GM23338 (cell line): ENCODE measurements at regions not wholly inside any gene's neighbourhood (a gene's known extent, or its start where the extent isn't known, plus 50 kb on each side); places are given as distances from the start of the nearest gene placed in this dataset.

Experiments used
- ATAC-seq: fragments of 200-7000 bp; cut with Tn5 transposase; 3 replicates; pipeline ENCODE4 v1.9.1; 2020
- DNase-seq: peaks from one replicate; pipeline ENCODE4 v3.0.0-alpha.2; 2015; ENCODE audit warnings: low spot score
- H2AFZ ChIP-seq: fragments of 200-600 bp; sonication (generic); 2 replicates; pipeline ENCODE4 v1.8.0; 2016; ENCODE audit warnings: antibody characterized with exemption, mild to moderate bottlenecking, moderate library complexity
- H3F3A ChIP-seq: fragments of 200-600 bp; sonication (generic); replicated peaks from 2 replicates; pipeline ENCODE4 v1.8.0; 2017; ENCODE audit warnings: antibody characterized with exemption, mixed run types, low read depth
- H3K27ac ChIP-seq: fragments of 200-600 bp; sonication (generic); 2 replicates; pipeline ENCODE4 v1.6.1; 2016; ENCODE audit warnings: low read depth
- H3K27me3 ChIP-seq: fragments of 200-600 bp; sonication (generic); 2 replicates; pipeline ENCODE4 v1.8.0; 2016; ENCODE audit warnings: mild to moderate bottlenecking, mixed run types, moderate library complexity; ENCODE audit not compliant: insufficient read depth
- H3K36me3 ChIP-seq: fragments of 200-600 bp; sonication (generic); 2 replicates; pipeline ENCODE4 v1.8.0; 2016; ENCODE audit warnings: mild to moderate bottlenecking; ENCODE audit not compliant: insufficient read depth
- H3K4me1 ChIP-seq: fragments of 200-600 bp; sonication (generic); 2 replicates; pipeline ENCODE4 v1.8.0; 2016; ENCODE audit warnings: mild to moderate bottlenecking, moderate library complexity; ENCODE audit not compliant: insufficient read depth
- H3K4me2 ChIP-seq: fragments of 200-600 bp; sonication (generic); 2 replicates; pipeline ENCODE4 v1.7.1; 2017; ENCODE audit warnings: mixed run types
- H3K4me3 ChIP-seq: fragments of 200-600 bp; sonication (generic); 2 replicates; pipeline ENCODE4 v1.6.1; 2016; ENCODE audit warnings: mixed run types
- H3K79me2 ChIP-seq: fragments of 200-600 bp; sonication (generic); replicated peaks from 2 replicates; pipeline ENCODE4 v1.8.0; 2017; ENCODE audit warnings: mild to moderate bottlenecking; ENCODE audit not compliant: insufficient read depth
- H3K9me2 ChIP-seq: fragments of 200-600 bp; sonication (generic); 2 replicates; pipeline ENCODE4 v1.8.0; 2017; ENCODE audit not compliant: insufficient read depth
- H4K20me1 ChIP-seq: fragments of 200-600 bp; sonication (generic); replicated peaks from 2 replicates; pipeline ENCODE4 v1.8.0; 2017; ENCODE audit warnings: mild to moderate bottlenecking; ENCODE audit not compliant: insufficient read depth
- H3K27ac Mint-ChIP-seq: 2 replicates; pipeline ENCODE4 v1.8.0; 2020; ENCODE audit warnings: inconsistent platforms, mild to moderate bottlenecking, moderate library complexity, mixed read lengths
- H3K27me3 Mint-ChIP-seq: 3 replicates; pipeline ENCODE4 v1.8.0; 2022; ENCODE audit warnings: low read depth, mild to moderate bottlenecking, moderate library complexity, mixed read lengths, inconsistent platforms; ENCODE audit not compliant: insufficient read depth, poor library complexity
- H3K36me3 Mint-ChIP-seq: 3 replicates; pipeline ENCODE4 v1.8.0; 2021; ENCODE audit warnings: low read depth, mild to moderate bottlenecking, inconsistent platforms, moderate library complexity, mixed read lengths
- H3K4me1 Mint-ChIP-seq: 3 replicates; pipeline ENCODE4 v1.8.0; 2020; ENCODE audit warnings: mild to moderate bottlenecking, inconsistent platforms, mixed read lengths
- H3K4me3 Mint-ChIP-seq: 3 replicates; pipeline ENCODE4 v1.8.0; 2021; ENCODE audit warnings: moderate library complexity, mild to moderate bottlenecking, inconsistent platforms, mixed read lengths
- H3K9me3 Mint-ChIP-seq: 3 replicates; pipeline ENCODE4 v1.8.0; 2020; ENCODE audit warnings: moderate library complexity, mild to moderate bottlenecking, inconsistent platforms, mixed read lengths
- CREB1 ChIP-seq: fragments of 250-450 bp; sonication (Bioruptor Pico); IDR thresholded peaks from 2 replicates; pipeline ENCODE4 v1.5.0; 2020; ENCODE audit warnings: low read depth, mild to moderate bottlenecking, moderate library complexity
- EZH2 ChIP-seq: fragments of 200-600 bp; sonication (generic); IDR thresholded peaks from one replicate; pipeline ENCODE4 v1.8.0; 2017; ENCODE audit warnings: antibody characterized with exemption, mild to moderate bottlenecking, low read depth; ENCODE audit not compliant: unreplicated experiment
- EZH2phosphoT487 ChIP-seq: fragments of 200-600 bp; sonication (generic); IDR thresholded peaks from one replicate; pipeline ENCODE4 v1.8.1; 2018; ENCODE audit warnings: antibody characterized with exemption; ENCODE audit not compliant: unreplicated experiment
- JUNB ChIP-seq: IDR thresholded peaks from one replicate; pipeline ENCODE4 v1.6.1; 2016; ENCODE audit warnings: antibody characterized with exemption; ENCODE audit not compliant: unreplicated experiment
- NANOG ChIP-seq: IDR thresholded peaks from 2 replicates; pipeline ENCODE4 v1.6.1; 2016; ENCODE audit warnings: antibody characterized with exemption, borderline replicate concordance
- POLR2AphosphoS5 ChIP-seq: IDR thresholded peaks from 2 replicates; pipeline ENCODE4 v1.6.1; 2016; ENCODE audit warnings: antibody characterized with exemption, low read depth
- STAT1 ChIP-seq: IDR thresholded peaks from one replicate; pipeline ENCODE4 v1.6.1; 2016; ENCODE audit warnings: antibody characterized with exemption; ENCODE audit not compliant: unreplicated experiment
- ZNF114 ChIP-seq: fragments of 250-450 bp; sonication (Bioruptor Pico); IDR thresholded peaks from 2 replicates; pipeline ENCODE4 v1.5.0; 2020; ENCODE audit warnings: mild to moderate bottlenecking, moderate library complexity
- ZNF331 ChIP-seq: fragments of 250-450 bp; sonication (Bioruptor Pico); IDR thresholded peaks from 2 replicates; pipeline ENCODE4 v1.5.0; 2020; ENCODE audit warnings: low read depth, mild to moderate bottlenecking, moderate library complexity
- TF ChIP-seq, protein P1 (sequence below), 2 experiments: fragments of 200-600 bp in 1 of 2; sonication (generic) in 1 of 2; conservative IDR thresholded peaks; 2 replicates each; pipeline versions ENCODE4 v1.5.1 to v1.6.1; 2016 to 2017; ENCODE audit warnings: antibody characterized with exemption in 2 of 2, low read depth in 2 of 2, mild to moderate bottlenecking in 2 of 2, moderate library complexity in 1 of 2
- TF ChIP-seq, protein P2 (sequence below): IDR thresholded peaks from 2 replicates; pipeline ENCODE4 v1.6.1; 2016; ENCODE audit warnings: antibody characterized with exemption
- TF ChIP-seq, protein P3 (sequence below): fragments of 250-450 bp; sonication (Bioruptor Pico); IDR thresholded peaks from 2 replicates; pipeline ENCODE4 v1.5.0; 2020; ENCODE audit warnings: mild to moderate bottlenecking, moderate library complexity
- TF ChIP-seq, protein P4 (sequence below): IDR thresholded peaks from one replicate; pipeline ENCODE4 v1.6.1; 2018; ENCODE audit warnings: antibody characterized with exemption; ENCODE audit not compliant: unreplicated experiment

DNA sequence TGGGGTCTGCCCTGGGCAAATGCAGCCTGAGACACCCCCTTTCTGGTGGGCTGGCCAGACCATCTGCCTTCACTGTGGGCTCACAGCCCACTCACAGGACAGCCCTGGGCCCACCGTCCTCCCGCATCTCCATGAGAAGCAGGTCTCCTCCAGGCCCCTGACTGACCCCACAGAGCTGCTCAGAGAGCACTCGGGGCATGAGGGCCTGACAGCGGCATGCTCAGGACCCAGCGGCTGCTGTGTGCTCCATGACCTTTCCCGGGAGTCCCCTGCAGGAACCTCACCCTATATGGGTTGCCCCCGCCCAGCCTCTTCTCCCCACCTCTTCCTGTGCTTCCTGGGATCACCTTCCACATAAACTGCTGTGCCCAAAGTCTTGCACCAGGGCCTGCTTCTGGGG is 162.4 kb upstream of the CST7 start:
- H3K36me3 Mint-ChIP-seq: no peaks in the 10 kb centered on the region
- no peaks in the 10 kb centered on the region for H3K79me2 ChIP-seq
- TF ChIP-seq EZH2phosphoT487: no peak
- no peak for TF ChIP-seq ZNF114
- TF ChIP-seq, protein P1, sequence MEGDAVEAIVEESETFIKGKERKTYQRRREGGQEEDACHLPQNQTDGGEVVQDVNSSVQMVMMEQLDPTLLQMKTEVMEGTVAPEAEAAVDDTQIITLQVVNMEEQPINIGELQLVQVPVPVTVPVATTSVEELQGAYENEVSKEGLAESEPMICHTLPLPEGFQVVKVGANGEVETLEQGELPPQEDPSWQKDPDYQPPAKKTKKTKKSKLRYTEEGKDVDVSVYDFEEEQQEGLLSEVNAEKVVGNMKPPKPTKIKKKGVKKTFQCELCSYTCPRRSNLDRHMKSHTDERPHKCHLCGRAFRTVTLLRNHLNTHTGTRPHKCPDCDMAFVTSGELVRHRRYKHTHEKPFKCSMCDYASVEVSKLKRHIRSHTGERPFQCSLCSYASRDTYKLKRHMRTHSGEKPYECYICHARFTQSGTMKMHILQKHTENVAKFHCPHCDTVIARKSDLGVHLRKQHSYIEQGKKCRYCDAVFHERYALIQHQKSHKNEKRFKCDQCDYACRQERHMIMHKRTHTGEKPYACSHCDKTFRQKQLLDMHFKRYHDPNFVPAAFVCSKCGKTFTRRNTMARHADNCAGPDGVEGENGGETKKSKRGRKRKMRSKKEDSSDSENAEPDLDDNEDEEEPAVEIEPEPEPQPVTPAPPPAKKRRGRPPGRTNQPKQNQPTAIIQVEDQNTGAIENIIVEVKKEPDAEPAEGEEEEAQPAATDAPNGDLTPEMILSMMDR (conservative IDR thresholded peaks at IDR 0.05; ENCODE audit: low read depth in 2 of 2): no peak
- TF ChIP-seq, protein P2, sequence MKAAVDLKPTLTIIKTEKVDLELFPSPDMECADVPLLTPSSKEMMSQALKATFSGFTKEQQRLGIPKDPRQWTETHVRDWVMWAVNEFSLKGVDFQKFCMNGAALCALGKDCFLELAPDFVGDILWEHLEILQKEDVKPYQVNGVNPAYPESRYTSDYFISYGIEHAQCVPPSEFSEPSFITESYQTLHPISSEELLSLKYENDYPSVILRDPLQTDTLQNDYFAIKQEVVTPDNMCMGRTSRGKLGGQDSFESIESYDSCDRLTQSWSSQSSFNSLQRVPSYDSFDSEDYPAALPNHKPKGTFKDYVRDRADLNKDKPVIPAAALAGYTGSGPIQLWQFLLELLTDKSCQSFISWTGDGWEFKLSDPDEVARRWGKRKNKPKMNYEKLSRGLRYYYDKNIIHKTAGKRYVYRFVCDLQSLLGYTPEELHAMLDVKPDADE: no peak
- no peak for TF ChIP-seq CREB1 (CRISPR knock-in tag)
- TF ChIP-seq POLR2AphosphoS5: no peak
- TF ChIP-seq, protein P3, sequence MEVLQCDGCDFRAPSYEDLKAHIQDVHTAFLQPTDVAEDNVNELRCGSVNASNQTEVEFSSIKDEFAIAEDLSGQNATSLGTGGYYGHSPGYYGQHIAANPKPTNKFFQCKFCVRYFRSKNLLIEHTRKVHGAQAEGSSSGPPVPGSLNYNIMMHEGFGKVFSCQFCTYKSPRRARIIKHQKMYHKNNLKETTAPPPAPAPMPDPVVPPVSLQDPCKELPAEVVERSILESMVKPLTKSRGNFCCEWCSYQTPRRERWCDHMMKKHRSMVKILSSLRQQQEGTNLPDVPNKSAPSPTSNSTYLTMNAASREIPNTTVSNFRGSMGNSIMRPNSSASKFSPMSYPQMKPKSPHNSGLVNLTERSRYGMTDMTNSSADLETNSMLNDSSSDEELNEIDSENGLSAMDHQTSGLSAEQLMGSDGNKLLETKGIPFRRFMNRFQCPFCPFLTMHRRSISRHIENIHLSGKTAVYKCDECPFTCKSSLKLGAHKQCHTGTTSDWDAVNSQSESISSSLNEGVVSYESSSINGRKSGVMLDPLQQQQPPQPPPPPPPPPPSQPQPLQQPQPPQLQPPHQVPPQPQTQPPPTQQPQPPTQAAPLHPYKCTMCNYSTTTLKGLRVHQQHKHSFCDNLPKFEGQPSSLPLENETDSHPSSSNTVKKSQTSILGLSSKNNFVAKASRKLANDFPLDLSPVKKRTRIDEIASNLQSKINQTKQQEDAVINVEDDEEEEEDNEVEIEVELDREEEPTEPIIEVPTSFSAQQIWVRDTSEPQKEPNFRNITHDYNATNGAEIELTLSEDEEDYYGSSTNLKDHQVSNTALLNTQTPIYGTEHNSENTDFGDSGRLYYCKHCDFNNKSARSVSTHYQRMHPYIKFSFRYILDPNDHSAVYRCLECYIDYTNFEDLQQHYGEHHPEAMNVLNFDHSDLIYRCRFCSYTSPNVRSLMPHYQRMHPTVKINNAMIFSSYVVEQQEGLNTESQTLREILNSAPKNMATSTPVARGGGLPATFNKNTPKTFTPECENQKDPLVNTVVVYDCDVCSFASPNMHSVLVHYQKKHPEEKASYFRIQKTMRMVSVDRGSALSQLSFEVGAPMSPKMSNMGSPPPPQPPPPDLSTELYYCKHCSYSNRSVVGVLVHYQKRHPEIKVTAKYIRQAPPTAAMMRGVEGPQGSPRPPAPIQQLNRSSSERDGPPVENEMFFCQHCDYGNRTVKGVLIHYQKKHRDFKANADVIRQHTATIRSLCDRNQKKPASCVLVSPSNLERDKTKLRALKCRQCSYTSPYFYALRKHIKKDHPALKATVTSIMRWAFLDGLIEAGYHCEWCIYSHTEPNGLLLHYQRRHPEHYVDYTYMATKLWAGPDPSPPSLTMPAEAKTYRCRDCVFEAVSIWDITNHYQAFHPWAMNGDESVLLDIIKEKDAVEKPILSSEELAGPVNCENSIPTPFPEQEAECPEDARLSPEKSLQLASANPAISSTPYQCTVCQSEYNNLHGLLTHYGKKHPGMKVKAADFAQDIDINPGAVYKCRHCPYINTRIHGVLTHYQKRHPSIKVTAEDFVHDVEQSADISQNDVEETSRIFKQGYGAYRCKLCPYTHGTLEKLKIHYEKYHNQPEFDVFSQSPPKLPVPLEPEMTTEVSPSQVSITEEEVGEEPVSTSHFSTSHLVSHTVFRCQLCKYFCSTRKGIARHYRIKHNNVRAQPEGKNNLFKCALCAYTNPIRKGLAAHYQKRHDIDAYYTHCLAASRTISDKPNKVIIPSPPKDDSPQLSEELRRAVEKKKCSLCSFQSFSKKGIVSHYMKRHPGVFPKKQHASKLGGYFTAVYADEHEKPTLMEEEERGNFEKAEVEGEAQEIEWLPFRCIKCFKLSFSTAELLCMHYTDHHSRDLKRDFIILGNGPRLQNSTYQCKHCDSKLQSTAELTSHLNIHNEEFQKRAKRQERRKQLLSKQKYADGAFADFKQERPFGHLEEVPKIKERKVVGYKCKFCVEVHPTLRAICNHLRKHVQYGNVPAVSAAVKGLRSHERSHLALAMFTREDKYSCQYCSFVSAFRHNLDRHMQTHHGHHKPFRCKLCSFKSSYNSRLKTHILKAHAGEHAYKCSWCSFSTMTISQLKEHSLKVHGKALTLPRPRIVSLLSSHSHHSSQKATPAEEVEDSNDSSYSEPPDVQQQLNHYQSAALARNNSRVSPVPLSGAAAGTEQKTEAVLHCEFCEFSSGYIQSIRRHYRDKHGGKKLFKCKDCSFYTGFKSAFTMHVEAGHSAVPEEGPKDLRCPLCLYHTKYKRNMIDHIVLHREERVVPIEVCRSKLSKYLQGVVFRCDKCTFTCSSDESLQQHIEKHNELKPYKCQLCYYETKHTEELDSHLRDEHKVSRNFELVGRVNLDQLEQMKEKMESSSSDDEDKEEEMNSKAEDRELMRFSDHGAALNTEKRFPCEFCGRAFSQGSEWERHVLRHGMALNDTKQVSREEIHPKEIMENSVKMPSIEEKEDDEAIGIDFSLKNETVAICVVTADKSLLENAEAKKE (CRISPR knock-in tag): no peak
- TF ChIP-seq, protein P4, sequence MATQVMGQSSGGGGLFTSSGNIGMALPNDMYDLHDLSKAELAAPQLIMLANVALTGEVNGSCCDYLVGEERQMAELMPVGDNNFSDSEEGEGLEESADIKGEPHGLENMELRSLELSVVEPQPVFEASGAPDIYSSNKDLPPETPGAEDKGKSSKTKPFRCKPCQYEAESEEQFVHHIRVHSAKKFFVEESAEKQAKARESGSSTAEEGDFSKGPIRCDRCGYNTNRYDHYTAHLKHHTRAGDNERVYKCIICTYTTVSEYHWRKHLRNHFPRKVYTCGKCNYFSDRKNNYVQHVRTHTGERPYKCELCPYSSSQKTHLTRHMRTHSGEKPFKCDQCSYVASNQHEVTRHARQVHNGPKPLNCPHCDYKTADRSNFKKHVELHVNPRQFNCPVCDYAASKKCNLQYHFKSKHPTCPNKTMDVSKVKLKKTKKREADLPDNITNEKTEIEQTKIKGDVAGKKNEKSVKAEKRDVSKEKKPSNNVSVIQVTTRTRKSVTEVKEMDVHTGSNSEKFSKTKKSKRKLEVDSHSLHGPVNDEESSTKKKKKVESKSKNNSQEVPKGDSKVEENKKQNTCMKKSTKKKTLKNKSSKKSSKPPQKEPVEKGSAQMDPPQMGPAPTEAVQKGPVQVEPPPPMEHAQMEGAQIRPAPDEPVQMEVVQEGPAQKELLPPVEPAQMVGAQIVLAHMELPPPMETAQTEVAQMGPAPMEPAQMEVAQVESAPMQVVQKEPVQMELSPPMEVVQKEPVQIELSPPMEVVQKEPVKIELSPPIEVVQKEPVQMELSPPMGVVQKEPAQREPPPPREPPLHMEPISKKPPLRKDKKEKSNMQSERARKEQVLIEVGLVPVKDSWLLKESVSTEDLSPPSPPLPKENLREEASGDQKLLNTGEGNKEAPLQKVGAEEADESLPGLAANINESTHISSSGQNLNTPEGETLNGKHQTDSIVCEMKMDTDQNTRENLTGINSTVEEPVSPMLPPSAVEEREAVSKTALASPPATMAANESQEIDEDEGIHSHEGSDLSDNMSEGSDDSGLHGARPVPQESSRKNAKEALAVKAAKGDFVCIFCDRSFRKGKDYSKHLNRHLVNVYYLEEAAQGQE: no peak
- TF ChIP-seq EZH2: no peak
- no peak for TF ChIP-seq NANOG
- no peak for TF ChIP-seq JUNB
- no peak for TF ChIP-seq ZNF331
- TF ChIP-seq STAT1: no peak
- no peak overlapping the region for H3K4me3 Mint-ChIP-seq
- H3K4me1 ChIP-seq: no peaks in the 10 kb centered on the region
- no peaks in the 10 kb centered on the region for H3K36me3 ChIP-seq
- DNase-seq (no peak), ATAC-seq (no peak)
- no peaks in the 10 kb centered on the region for H3F3A ChIP-seq
- H4K20me1 ChIP-seq: no peaks in the 10 kb centered on the region
- H3K27me3 Mint-ChIP-seq: peaks cover 9% of the 10 kb centered on the region
- no peaks in the 10 kb centered on the region for H3K27me3 ChIP-seq
- H3K27ac ChIP-seq: no peak overlapping the region
- H3K27ac Mint-ChIP-seq: no peak overlapping the region
- no peaks in the 10 kb centered on the region for H3K9me3 Mint-ChIP-seq
- no peak overlapping the region for H3K4me3 ChIP-seq
- H3K4me2 ChIP-seq: no peak overlapping the region
- no peak overlapping the region for H2AFZ ChIP-seq
- peaks cover 15% of the 10 kb centered on the region; the same call in 2 of the 3 replicates for H3K4me1 Mint-ChIP-seq
- H3K9me2 ChIP-seq: 0 out of 2 replicates have a peak, but pooled peaks cover 4% of the 10 kb centered on the region
